ENCODE measurements at regions not wholly inside any gene's neighbourhood (a gene's known extent, or its start where the extent isn't known, plus 50 kb on each side); places are given as distances from the start of the nearest gene placed in this dataset.

DNA sequence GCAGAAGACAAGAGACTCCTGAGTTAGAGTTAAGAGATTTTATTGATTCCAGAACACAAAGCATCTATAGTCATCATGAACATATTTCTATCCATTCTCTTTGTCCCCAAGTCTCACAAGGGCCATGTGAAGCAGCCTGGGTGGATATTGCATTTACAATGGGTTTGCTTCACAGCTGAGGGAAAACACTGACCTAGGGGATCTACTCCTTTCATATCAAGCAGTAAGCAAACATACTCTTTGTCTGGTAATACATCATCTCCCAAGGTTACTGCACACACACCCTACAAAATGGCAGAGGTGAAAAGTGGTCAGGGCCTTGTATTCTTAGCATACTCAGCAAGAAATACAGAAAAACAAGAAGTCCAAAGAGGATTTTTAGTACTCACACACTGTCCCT, 267.7 kb upstream of the BCHE start:
- no peak overlapping the region for H3K27ac ChIP-seq (ENCODE audit: low read length)
- H4K20me1 ChIP-seq (ENCODE audit: insufficient read depth) = no peaks in the 10 kb centered on the region
- no peak overlapping the region for H3K4me2 ChIP-seq (ENCODE audit: low read length)
- H3K4me3 ChIP-seq (ENCODE audit: low read length) = no peak overlapping the region
- H2AFZ ChIP-seq (ENCODE audit: low read depth, low read length) = no peak overlapping the region
- no peaks in the 10 kb centered on the region for H3K27me3 ChIP-seq (ENCODE audit: insufficient read depth, low read depth, low read length)
- TF ChIP-seq, protein P1, sequence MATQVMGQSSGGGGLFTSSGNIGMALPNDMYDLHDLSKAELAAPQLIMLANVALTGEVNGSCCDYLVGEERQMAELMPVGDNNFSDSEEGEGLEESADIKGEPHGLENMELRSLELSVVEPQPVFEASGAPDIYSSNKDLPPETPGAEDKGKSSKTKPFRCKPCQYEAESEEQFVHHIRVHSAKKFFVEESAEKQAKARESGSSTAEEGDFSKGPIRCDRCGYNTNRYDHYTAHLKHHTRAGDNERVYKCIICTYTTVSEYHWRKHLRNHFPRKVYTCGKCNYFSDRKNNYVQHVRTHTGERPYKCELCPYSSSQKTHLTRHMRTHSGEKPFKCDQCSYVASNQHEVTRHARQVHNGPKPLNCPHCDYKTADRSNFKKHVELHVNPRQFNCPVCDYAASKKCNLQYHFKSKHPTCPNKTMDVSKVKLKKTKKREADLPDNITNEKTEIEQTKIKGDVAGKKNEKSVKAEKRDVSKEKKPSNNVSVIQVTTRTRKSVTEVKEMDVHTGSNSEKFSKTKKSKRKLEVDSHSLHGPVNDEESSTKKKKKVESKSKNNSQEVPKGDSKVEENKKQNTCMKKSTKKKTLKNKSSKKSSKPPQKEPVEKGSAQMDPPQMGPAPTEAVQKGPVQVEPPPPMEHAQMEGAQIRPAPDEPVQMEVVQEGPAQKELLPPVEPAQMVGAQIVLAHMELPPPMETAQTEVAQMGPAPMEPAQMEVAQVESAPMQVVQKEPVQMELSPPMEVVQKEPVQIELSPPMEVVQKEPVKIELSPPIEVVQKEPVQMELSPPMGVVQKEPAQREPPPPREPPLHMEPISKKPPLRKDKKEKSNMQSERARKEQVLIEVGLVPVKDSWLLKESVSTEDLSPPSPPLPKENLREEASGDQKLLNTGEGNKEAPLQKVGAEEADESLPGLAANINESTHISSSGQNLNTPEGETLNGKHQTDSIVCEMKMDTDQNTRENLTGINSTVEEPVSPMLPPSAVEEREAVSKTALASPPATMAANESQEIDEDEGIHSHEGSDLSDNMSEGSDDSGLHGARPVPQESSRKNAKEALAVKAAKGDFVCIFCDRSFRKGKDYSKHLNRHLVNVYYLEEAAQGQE (IDR thresholded peaks at IDR 0.05; ENCODE audit: borderline replicate concordance) = no peak
- TF ChIP-seq SMC3 (conservative IDR thresholded peaks at IDR 0.05; ENCODE audit: poor library complexity) (no peak), RAD21 (conservative IDR thresholded peaks at IDR 0.05) (no peak), POLR2AphosphoS5 (IDR thresholded peaks at IDR 0.05) (no peak), EP300 (conservative IDR thresholded peaks at IDR 0.05; ENCODE audit: poor library complexity, severe bottlenecking) (no peak)
- H3K9me2 ChIP-seq (ENCODE audit: insufficient read depth, low read length) = no peaks in the 10 kb centered on the region
- H3K36me3 ChIP-seq (ENCODE audit: insufficient read depth, low read length) = no peaks in the 10 kb centered on the region
- H3K79me2 ChIP-seq (replicated peaks; ENCODE audit: insufficient read depth, low read length) = no peaks in the 10 kb centered on the region
- no peak overlapping the region for H3K9ac ChIP-seq (ENCODE audit: low read length)
- H3K9me3 ChIP-seq (ENCODE audit: low read length) = no peaks in the 10 kb centered on the region
- no peaks in the 10 kb centered on the region for H3F3A ChIP-seq (ENCODE audit: insufficient read depth, low read length, poor library complexity, severe bottlenecking)

DNA sequence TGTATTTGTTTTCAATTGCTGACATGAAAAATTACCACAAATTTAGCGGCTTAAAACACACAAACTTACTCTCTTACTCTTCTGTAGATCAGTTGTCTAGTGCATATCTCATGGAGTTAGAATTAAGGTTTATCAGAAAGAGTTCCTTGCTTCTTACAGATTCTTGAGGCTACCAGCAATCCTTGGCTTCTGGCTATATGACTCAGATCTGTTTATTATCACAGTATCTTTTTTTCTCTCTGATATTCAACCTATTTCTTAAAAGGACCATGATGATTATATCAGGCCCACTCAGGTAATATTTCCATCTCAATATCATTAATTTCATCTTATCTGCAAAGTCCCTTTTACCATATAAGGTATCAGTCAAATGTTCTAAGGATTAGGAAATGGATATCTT, 263.5 kb upstream of the BCHE start:
- Histone ChIP-seq H3K27me3 (ENCODE audit: insufficient read depth, low read depth, low read length) (no peaks in the 10 kb centered on the region), H3K9me3 (ENCODE audit: low read length) (no peaks in the 10 kb centered on the region), H3K27ac (ENCODE audit: low read length) (no peak overlapping the region), H3K79me2 (replicated peaks; ENCODE audit: insufficient read depth, low read length) (no peaks in the 10 kb centered on the region), H4K20me1 (ENCODE audit: insufficient read depth) (no peaks in the 10 kb centered on the region), H3K9me2 (ENCODE audit: insufficient read depth, low read length) (no peaks in the 10 kb centered on the region), H2AFZ (ENCODE audit: low read depth, low read length) (no peak overlapping the region), H3K36me3 (ENCODE audit: insufficient read depth, low read length) (no peaks in the 10 kb centered on the region), H3K9ac (ENCODE audit: low read length) (no peak overlapping the region), H3K4me3 (ENCODE audit: low read length) (no peak overlapping the region), H3F3A (ENCODE audit: insufficient read depth, low read length, poor library complexity, severe bottlenecking) (no peaks in the 10 kb centered on the region), H3K4me2 (ENCODE audit: low read length) (no peak overlapping the region)
- TF ChIP-seq EP300 (conservative IDR thresholded peaks at IDR 0.05; ENCODE audit: poor library complexity, severe bottlenecking) = no peak
- TF ChIP-seq, protein P1 (IDR thresholded peaks at IDR 0.05; ENCODE audit: borderline replicate concordance) = no peak
- no peak for TF ChIP-seq SMC3 (conservative IDR thresholded peaks at IDR 0.05; ENCODE audit: poor library complexity)
- no peak for TF ChIP-seq TAF1 (IDR thresholded peaks at IDR 0.05; ENCODE audit: low read depth)
- no peak for TF ChIP-seq POLR2AphosphoS5 (IDR thresholded peaks at IDR 0.05)
- TF ChIP-seq, protein P2, sequence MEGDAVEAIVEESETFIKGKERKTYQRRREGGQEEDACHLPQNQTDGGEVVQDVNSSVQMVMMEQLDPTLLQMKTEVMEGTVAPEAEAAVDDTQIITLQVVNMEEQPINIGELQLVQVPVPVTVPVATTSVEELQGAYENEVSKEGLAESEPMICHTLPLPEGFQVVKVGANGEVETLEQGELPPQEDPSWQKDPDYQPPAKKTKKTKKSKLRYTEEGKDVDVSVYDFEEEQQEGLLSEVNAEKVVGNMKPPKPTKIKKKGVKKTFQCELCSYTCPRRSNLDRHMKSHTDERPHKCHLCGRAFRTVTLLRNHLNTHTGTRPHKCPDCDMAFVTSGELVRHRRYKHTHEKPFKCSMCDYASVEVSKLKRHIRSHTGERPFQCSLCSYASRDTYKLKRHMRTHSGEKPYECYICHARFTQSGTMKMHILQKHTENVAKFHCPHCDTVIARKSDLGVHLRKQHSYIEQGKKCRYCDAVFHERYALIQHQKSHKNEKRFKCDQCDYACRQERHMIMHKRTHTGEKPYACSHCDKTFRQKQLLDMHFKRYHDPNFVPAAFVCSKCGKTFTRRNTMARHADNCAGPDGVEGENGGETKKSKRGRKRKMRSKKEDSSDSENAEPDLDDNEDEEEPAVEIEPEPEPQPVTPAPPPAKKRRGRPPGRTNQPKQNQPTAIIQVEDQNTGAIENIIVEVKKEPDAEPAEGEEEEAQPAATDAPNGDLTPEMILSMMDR (IDR thresholded peaks at IDR 0.05; ENCODE audit: poor library complexity, severe bottlenecking) = no peak
- no peak for TF ChIP-seq MXI1 (conservative IDR thresholded peaks at IDR 0.05; ENCODE audit: poor library complexity, severe bottlenecking)
- TF ChIP-seq RAD21 (conservative IDR thresholded peaks at IDR 0.05) = no peak
- TF ChIP-seq EZH2 (IDR thresholded peaks at IDR 0.05; ENCODE audit: borderline replicate concordance, insufficient read depth, low read length, poor library complexity, severe bottlenecking) = no peak

Data from neural cell (in vitro differentiated cells).